Skeletal muscle satellite cell (primary cell): ENCODE measurements at regions not wholly inside any gene's neighbourhood (a gene's known extent, or its start where the extent isn't known, plus 50 kb on each side); places are given as distances from the start of the nearest gene placed in this dataset.

ENCODE experiments used
- H3K27me3 ChIP-seq: 2 replicates; pipeline ENCODE4 v1.7.0; 2013; ENCODE audit warnings: low read length; ENCODE audit not compliant: control insufficient read depth, insufficient read depth
- H3K36me3 ChIP-seq: 2 replicates; pipeline ENCODE4 v1.7.0; 2013; ENCODE audit warnings: mild to moderate bottlenecking, control low read depth, low read length; ENCODE audit not compliant: insufficient read depth
- H3K4me1 ChIP-seq: 2 replicates; pipeline ENCODE4 v1.7.0; 2013; ENCODE audit warnings: low read length; ENCODE audit not compliant: control insufficient read depth, insufficient read depth
- H3K4me2 ChIP-seq: 2 replicates; pipeline ENCODE4 v1.7.0; 2013; ENCODE audit warnings: mild to moderate bottlenecking, low read length
- H3K4me3 ChIP-seq: 2 replicates; pipeline ENCODE4 v1.7.0; 2013; ENCODE audit warnings: low read length
- H3K9ac ChIP-seq: 2 replicates; pipeline ENCODE4 v1.7.0; 2013; ENCODE audit warnings: mild to moderate bottlenecking, low read depth, low read length, moderate library complexity
- H3K9me3 ChIP-seq: replicated peaks from 2 replicates; pipeline ENCODE4 v1.7.0; 2013; ENCODE audit warnings: mild to moderate bottlenecking, control low read depth, low read length

- Histone ChIP-seq H3K4me2 (no peak overlapping the region), H3K4me1 (peaks cover 10% of the 10 kb centered on the region), H3K9ac (no peak overlapping the region), H3K27me3 (no peaks in the 10 kb centered on the region), H3K4me3 (no peak overlapping the region), H3K36me3 (no peaks in the 10 kb centered on the region), H3K9me3 (no peaks in the 10 kb centered on the region)
Observed at GRCh38 chr10:89075631-89076030, 85.0 kb downstream of the FAS start.

GRCh38 chr10:89074120-89074519 is 83.5 kb downstream of the FAS start:
- Histone ChIP-seq H3K4me1 (peaks cover 4% of the 10 kb centered on the region), H3K27me3 (no peaks in the 10 kb centered on the region)

GRCh38 chr10:89073719-89074118 is 83.1 kb downstream of the FAS start:
- Histone ChIP-seq H3K9ac (no peak overlapping the region), H3K27me3 (no peaks in the 10 kb centered on the region), H3K36me3 (no peaks in the 10 kb centered on the region), H3K4me3 (no peak overlapping the region), H3K4me2 (no peak overlapping the region), H3K4me1 (peaks cover 4% of the 10 kb centered on the region), H3K9me3 (no peaks in the 10 kb centered on the region)

More at GRCh38 chr10:89074120-89074519, 83.5 kb downstream of the FAS start:
- no peaks in the 10 kb centered on the region for H3K36me3 ChIP-seq
- H3K9ac ChIP-seq, result no peak overlapping the region
- H3K4me2 ChIP-seq, result no peak overlapping the region
- no peak overlapping the region for H3K4me3 ChIP-seq
- no peaks in the 10 kb centered on the region for H3K9me3 ChIP-seq

GRCh38 chr10:89069589-89069988 is 79.0 kb downstream of the FAS start:
- H3K4me3 ChIP-seq, result no peak overlapping the region
- no peaks in the 10 kb centered on the region for H3K36me3 ChIP-seq
- H3K4me1 ChIP-seq, result peaks cover 7% of the 10 kb centered on the region
- no peak overlapping the region for H3K9ac ChIP-seq
- no peak overlapping the region for H3K4me2 ChIP-seq
- H3K9me3 ChIP-seq, result no peaks in the 10 kb centered on the region
- no peaks in the 10 kb centered on the region for H3K27me3 ChIP-seq
